ENCODE measurements at regions not wholly inside any gene's neighbourhood (a gene's known extent, or its start where the extent isn't known, plus 50 kb on each side); places are given as distances from the start of the nearest gene placed in this dataset.
"Not testable (repeated sequence)": the region's sequence is repeated elsewhere in the genome, so short reads cannot be mapped to it uniquely, and the experiment has no call there.

- DNase-seq (ENCODE audit: low read depth), result not testable (repeated sequence)
Observed at GRCh38 chr16:59096682-59097081, 362.6 kb upstream of the GOT2 start.

- DNase-seq (ENCODE audit: low read depth), result peak; percentile 15
Observed at GRCh38 chr16:59090541-59090940, 356.4 kb upstream of the GOT2 start.

- no peak for DNase-seq (ENCODE audit: low read depth)
Observed at GRCh38 chr16:59088431-59088830, 354.3 kb upstream of the GOT2 start.

- no peak for DNase-seq (ENCODE audit: low read depth)
Observed at GRCh38 chr16:59087641-59088040, 353.5 kb upstream of the GOT2 start.

GRCh38 chr16:59067205-59067604 lies 333.1 kb upstream of the GOT2 start:
- no peak for DNase-seq (ENCODE audit: low read depth)

- peak; percentile 88 for DNase-seq (ENCODE audit: low read depth)
Observed at GRCh38 chr16:59060207-59060606, 326.1 kb upstream of the GOT2 start.

- DNase-seq (ENCODE audit: low read depth), result no peak
Observed at GRCh38 chr16:59058250-59058649, 324.1 kb upstream of the GOT2 start.

- peak; percentile 36 for DNase-seq (ENCODE audit: low read depth)
Observed at GRCh38 chr16:59053911-59054310, 319.8 kb upstream of the GOT2 start.

GRCh38 chr16:59052231-59052630 lies 318.1 kb upstream of the GOT2 start:
- DNase-seq (ENCODE audit: low read depth), result no peak

- DNase-seq (ENCODE audit: low read depth), result peak; percentile 69
Observed at GRCh38 chr16:59048876-59049275, 314.8 kb upstream of the GOT2 start.

GRCh38 chr16:59047114-59047513 lies 313.0 kb upstream of the GOT2 start:
- DNase-seq (ENCODE audit: low read depth), result peak; percentile 15

- peak; percentile 92 for DNase-seq (ENCODE audit: low read depth)
Observed at GRCh38 chr16:59046335-59046734, 312.2 kb upstream of the GOT2 start.

GRCh38 chr16:59045501-59045900 lies 311.4 kb upstream of the GOT2 start:
- DNase-seq (ENCODE audit: low read depth), result peak; percentile 67

- peak; percentile 69 for DNase-seq (ENCODE audit: low read depth)
Observed at GRCh38 chr16:59044616-59045015, 310.5 kb upstream of the GOT2 start.

- no peak for DNase-seq (ENCODE audit: low read depth)
Observed at GRCh38 chr16:59042301-59042700, 308.2 kb upstream of the GOT2 start.

- DNase-seq (ENCODE audit: low read depth), result peak; percentile 20
Observed at GRCh38 chr16:59039066-59039720, 305.1 kb upstream of the GOT2 start.

- DNase-seq (ENCODE audit: low read depth), result no peak
Observed at GRCh38 chr16:59030923-59031485, 296.9 kb upstream of the GOT2 start.

- DNase-seq (ENCODE audit: low read depth), result peak; percentile 60
Observed at GRCh38 chr16:59021751-59022150, 287.6 kb upstream of the GOT2 start.

GRCh38 chr16:59013930-59014329 lies 279.8 kb upstream of the GOT2 start:
- no peak for DNase-seq (ENCODE audit: low read depth)

GRCh38 chr16:58999762-59000161 lies 265.6 kb upstream of the GOT2 start:
- no peak for DNase-seq (ENCODE audit: low read depth)

- not testable (repeated sequence) for DNase-seq (ENCODE audit: low read depth)
Observed at GRCh38 chr16:58992755-58993154, 258.6 kb upstream of the GOT2 start.

GRCh38 chr16:58983181-58983965 lies 249.3 kb upstream of the GOT2 start:
- not testable (repeated sequence) for DNase-seq (ENCODE audit: low read depth)

GRCh38 chr16:58970775-58971174 lies 236.7 kb upstream of the GOT2 start:
- DNase-seq (ENCODE audit: low read depth), result peak; percentile 62
